HEK293T (cell line): ENCODE measurements at regions not wholly inside any gene's neighbourhood (a gene's known extent, or its start where the extent isn't known, plus 50 kb on each side); places are given as distances from the start of the nearest gene placed in this dataset.

ENCODE experiments used
- ARNT ChIP-seq: fragments of 450-650 bp; IDR thresholded peaks from 2 replicates; pipeline ENCODE4 v1.6.1; 2017; ENCODE audit warnings: mild to moderate bottlenecking
- BHLHE40 ChIP-seq: fragments of 450-650 bp; IDR thresholded peaks from 2 replicates; pipeline ENCODE4 v1.6.1; 2016; ENCODE audit warnings: mild to moderate bottlenecking, moderate library complexity, borderline replicate concordance
- ELF4 ChIP-seq: fragments of 450-650 bp; IDR thresholded peaks from 2 replicates; pipeline ENCODE4 v1.6.1; 2017; ENCODE audit warnings: antibody characterized with exemption
- FOXK2 ChIP-seq: fragments of 450-650 bp; IDR thresholded peaks from 2 replicates; pipeline ENCODE4 v1.6.1; 2016; ENCODE audit warnings: mild to moderate bottlenecking
- FOXM1 ChIP-seq: fragments of 450-650 bp; IDR thresholded peaks from 2 replicates; pipeline ENCODE4 v1.6.1; 2017; ENCODE audit warnings: mild to moderate bottlenecking, borderline replicate concordance
- NFRKB ChIP-seq: fragments of 450-650 bp; IDR thresholded peaks from 2 replicates; pipeline ENCODE4 v1.6.1; 2016; ENCODE audit warnings: mild to moderate bottlenecking, moderate library complexity
- SP1 ChIP-seq: fragments of 450-650 bp; IDR thresholded peaks from 2 replicates; pipeline ENCODE4 v1.6.1; 2017
- SUZ12 ChIP-seq: fragments of 450-650 bp; IDR thresholded peaks from 2 replicates; pipeline ENCODE4 v1.6.1; 2016; ENCODE audit warnings: mild to moderate bottlenecking
- TARDBP ChIP-seq: fragments of 450-650 bp; IDR thresholded peaks from 2 replicates; pipeline ENCODE4 v1.6.1; 2016
- ZNF384 ChIP-seq: fragments of 450-650 bp; IDR thresholded peaks from 2 replicates; pipeline ENCODE4 v1.6.1; 2016

DNA sequence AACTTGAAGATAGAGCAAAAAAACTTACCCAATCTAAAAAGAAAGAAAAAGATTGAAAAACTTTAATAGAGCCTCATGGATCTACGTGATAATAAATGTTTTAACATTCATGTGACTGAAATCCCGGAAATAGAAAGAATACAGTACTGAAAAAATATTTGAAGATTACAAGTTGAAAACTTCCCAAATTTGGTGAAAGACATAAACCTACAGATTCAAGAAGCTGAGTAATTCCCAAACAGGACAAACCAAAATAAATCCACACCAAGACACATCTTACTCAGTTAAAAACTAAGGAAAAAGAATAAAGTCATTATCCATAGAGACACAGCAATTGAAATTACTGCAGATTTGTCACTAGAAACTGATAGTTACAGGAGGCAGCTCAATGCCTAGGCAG, 121.8 kb upstream of the NUDT7 start:
- TF ChIP-seq FOXK2 (no peak), BHLHE40 (no peak), SP1 (no peak), TARDBP (no peak), SUZ12 (no peak), FOXM1 (no peak), ARNT (no peak), NFRKB (no peak), ZNF384 (no peak), ELF4 (no peak)
